ENCODE measurements at regions not wholly inside any gene's neighbourhood (a gene's known extent, or its start where the extent isn't known, plus 50 kb on each side); places are given as distances from the start of the nearest gene placed in this dataset.

DNA sequence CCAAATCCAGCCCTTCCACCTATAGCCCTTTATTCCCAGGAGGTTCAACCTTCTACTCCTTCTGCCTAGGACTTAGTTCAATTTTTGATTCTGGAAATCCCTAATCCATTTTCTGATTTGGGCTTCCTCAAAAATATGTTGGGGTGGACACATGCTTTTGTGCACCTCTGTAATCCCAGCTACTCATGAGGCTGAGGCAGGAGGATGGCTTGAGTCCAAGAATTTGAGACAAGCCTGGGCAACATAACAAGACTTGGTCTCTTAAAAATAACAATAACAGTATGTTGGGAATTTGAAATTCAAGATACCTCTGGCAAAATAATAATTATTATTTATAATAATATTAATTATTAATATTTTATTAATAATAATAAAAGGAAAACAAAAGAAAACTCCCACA, 188.7 kb upstream of the TLE4 start:
- TF ChIP-seq POLR2A (IDR thresholded peaks at IDR 0.05): no peak
- TF ChIP-seq, protein P1, sequence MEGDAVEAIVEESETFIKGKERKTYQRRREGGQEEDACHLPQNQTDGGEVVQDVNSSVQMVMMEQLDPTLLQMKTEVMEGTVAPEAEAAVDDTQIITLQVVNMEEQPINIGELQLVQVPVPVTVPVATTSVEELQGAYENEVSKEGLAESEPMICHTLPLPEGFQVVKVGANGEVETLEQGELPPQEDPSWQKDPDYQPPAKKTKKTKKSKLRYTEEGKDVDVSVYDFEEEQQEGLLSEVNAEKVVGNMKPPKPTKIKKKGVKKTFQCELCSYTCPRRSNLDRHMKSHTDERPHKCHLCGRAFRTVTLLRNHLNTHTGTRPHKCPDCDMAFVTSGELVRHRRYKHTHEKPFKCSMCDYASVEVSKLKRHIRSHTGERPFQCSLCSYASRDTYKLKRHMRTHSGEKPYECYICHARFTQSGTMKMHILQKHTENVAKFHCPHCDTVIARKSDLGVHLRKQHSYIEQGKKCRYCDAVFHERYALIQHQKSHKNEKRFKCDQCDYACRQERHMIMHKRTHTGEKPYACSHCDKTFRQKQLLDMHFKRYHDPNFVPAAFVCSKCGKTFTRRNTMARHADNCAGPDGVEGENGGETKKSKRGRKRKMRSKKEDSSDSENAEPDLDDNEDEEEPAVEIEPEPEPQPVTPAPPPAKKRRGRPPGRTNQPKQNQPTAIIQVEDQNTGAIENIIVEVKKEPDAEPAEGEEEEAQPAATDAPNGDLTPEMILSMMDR (IDR thresholded peaks at IDR 0.05): no peak

All from transverse colon (tissue), 3 donors.